Myocyte (in vitro differentiated cells): ENCODE measurements at regions not wholly inside any gene's neighbourhood (a gene's known extent, or its start where the extent isn't known, plus 50 kb on each side); places are given as distances from the start of the nearest gene placed in this dataset. TPM values are rescaled to one million over a fixed set of nuclear protein-coding genes. Genes with fewer than 3 reads are reported as not detected.

Source experiments
- DNase-seq: peaks from one replicate; pipeline ENCODE4 v3.0.0-alpha.2; 2012; ENCODE audit warnings: low read depth
- microRNA-seq: library from miRNA; unstranded; fragments of <30 nt; microRNA quantifications from one replicate; pipeline ENCODE4, GENCODE V29; 2016

DNA sequence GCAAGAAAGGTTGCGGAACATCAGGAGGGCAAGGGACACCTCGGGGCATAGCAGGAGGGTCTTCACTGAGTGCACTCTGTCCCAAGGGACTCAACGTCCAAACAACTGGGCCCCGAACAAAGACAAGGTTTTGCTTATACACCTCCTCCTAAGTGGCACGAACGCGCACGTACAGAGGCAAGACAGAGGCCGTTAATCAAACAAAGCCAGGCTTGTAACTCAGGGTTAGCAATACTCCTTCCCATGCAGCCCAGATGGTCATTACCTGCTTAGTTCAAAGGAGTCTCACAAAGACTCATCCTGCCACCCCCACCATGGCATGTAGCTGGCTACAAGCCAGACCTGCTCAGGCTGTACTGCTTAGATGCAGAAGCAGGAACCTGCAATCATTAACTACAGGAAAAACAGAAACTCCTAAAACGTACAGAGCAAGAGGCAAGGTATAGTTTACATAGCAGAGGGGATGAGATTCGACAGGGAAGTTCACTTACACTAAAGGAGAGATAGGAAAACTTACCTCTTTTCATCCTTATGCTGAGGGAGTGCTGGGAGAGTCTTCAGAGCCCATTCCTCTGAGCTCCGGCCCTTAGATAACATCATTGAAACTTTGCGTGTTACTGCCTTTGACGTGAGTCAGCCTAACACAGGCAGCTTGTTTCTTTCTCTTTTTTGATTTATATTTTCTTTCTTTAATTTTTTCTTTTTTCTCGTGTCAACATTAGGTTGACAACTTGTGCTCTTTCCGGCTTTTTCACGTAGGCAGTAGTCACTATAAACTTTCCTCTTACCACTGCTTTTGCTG is 1319.1 kb downstream of the TMEM121 start:
- peak; percentile 53 for DNase-seq

- peak; percentile 28 for DNase-seq
Observed at GRCh38 chr14:106846218-106846617, 1319.8 kb downstream of the TMEM121 start.

DNA sequence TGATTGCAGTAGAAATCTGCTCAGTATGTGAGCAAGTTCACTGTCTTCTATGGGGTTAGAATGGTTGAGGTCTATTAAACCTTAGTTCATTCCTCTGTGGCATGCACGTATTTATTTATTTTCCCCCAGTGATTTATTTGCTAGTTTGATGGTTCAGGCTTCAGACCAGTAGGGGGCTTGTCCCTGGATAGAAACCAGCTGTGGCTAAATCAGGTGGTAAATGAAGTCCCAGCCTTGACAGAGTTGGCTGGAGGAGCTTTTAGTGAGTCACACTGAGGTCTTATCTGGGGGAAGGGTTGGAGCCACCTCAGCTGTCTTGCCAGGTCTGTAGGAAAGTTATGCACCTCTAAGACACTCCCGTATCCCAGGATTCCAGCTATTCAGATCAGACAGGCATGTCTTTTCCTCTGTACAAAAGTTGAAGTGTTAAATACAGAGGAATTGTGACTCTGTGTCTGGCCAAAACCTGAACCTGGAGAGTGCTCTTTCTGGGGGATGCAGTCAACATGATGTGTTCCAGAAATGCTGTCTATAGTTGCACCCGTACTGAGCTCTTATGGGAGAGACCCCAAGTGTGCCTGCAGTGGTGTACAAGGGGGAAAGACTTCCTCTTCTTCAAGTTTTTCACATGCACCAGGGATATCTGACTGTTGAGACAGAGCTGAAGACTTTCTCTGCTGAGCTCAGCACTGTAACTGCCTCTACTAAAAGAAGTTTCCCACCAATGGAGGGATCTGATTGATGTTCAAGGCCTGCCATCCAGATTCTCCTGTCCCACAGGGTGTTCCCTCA is 1322.1 kb downstream of the TMEM121 start:
- DNase-seq: peak; percentile 82

DNA sequence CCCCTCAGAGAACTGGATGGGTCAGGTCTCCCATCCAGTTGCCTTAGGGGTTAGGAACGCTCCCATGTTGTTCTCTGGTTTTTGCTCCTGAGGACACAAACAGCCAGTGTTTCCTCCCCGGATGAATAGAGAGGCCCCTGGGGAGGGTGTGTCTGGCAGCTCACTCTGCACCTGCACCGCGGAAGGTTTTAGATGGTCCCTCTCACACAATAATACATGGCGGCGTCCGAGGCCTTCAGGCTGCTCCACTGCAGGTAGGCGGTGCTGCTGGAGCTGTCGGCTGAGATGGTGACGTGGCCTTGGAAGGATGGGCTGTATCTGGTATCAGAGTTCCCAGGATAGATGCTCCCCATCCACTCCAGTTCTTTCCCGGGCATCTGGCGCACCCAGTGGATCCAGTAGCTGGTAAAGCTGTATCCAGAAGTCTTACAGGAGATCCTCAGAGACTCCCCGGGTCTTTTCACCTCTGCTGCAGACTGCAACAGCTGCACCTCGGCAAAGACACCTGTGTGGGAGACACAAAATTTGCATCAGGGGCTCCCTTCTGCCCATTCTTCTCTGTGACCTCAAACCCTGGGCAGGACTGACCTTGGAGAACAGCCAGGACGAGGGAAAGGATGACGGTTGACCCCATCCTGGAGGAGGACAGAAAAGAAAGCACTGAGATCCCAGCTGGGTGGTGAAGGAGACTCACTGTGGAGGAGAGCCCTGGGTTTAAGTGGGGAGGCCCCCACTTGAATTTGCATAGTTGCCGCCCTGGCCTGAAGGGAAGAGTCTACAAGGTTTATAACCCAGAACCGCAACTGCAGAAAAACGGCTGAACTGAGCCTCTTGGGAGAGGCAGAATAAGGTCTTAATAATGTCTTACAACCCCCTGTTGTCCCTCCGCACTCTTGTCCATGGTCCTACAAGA is 1324.8 kb downstream of the TMEM121 start:
- no peak for DNase-seq

- peak; percentile 60 for DNase-seq
Observed at GRCh38 chr14:106872611-106873446, 1346.4 kb downstream of the TMEM121 start.

DNA sequence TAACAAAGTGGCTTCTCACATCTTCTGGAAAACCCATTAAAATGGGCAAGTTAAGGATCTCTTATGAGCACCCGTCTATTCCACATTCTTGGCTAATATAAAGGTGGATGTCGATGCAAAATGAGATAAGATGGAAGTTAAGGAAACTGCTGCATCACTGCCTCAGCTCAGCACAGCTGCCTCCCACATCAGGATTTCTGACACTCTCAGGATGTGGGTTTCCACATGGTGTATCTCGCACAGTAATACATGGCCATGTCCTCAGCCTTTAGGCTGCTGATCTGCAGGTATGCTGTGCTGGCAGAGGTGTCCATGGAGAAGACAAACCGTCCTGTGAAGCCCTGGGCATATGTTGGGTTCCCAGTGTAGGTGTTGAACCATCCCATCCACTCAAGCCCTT is 1348.0 kb downstream of the TMEM121 start:
- DNase-seq: no peak

DNA sequence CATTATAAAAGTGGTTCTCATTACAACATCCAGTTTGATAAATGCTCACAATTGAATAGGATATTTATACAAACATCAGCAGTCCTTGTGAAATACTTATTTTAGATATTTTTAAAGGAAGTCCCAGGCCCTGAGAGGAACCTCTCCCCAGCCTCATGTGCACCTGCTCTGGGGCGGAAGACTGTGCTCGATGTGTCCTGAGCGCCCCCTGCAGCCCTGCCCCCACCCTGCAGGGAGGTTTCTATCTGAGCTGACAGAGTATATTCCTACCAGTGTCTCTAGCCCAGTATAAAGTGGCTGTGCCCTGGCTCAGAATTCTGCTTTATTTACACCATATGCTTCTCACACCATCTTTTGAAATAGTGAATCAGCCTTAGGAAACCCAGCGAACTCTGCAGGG is 1349.1 kb downstream of the TMEM121 start:
- peak; percentile 27 for DNase-seq

- DNase-seq: no peak
Observed at GRCh38 chr14:106876711-106877110, 1350.3 kb downstream of the TMEM121 start.

- DNase-seq: no peak
Observed at GRCh38 chr14:106877517-106877916, 1351.1 kb downstream of the TMEM121 start.

- DNase-seq: peak; percentile 33
Observed at GRCh38 chr14:106879241-106879640, 1352.9 kb downstream of the TMEM121 start.

GRCh38 chr14:106883218-106883692 is 1356.9 kb downstream of the TMEM121 start:
- no peak for DNase-seq

Small RNA genes in the stretch of these regions (microRNA-seq; reads per million reads assigned to microRNA genes)
- gene MIR4507 (not detected), gene MIR4537 (not detected), gene MIR4538 (not detected), gene MIR4539 (not detected), gene MIR5195 (not detected), gene MIR8071-1 (not detected), gene MIR8071-2 (not detected)
